ENCODE measurements at regions not wholly inside any gene's neighbourhood (a gene's known extent, or its start where the extent isn't known, plus 50 kb on each side); places are given as distances from the start of the nearest gene placed in this dataset.

- no peaks in the 10 kb centered on the region for H3K36me3 ChIP-seq (ENCODE audit: control insufficient read depth, insufficient read depth, low read length)
- H3K9me3 ChIP-seq (ENCODE audit: control insufficient read depth, low read length), result no peaks in the 10 kb centered on the region
- H3K4me3 ChIP-seq (ENCODE audit: extremely low read depth, insufficient read depth, low read length, poor library complexity, severe bottlenecking), result no peak overlapping the region
- no peaks in the 10 kb centered on the region for H3K4me1 ChIP-seq (ENCODE audit: control insufficient read depth, insufficient read depth, low read length, poor library complexity, severe bottlenecking)
- no CpG with 5 or more reads among the region's 1 CpG for WGBS, 2 experiments (ENCODE audit: insufficient coverage in 2 of 2)
- H3K27ac ChIP-seq (ENCODE audit: low read depth, low read length, severe bottlenecking), result no peak overlapping the region
Measured at GRCh38 chr18:30562231-30562630, 480.3 kb downstream of the DSC3 start.

GRCh38 chr18:30556112-30556511 lies 486.4 kb downstream of the DSC3 start:
- no peak overlapping the region for H3K27ac ChIP-seq (ENCODE audit: low read depth, low read length, severe bottlenecking)
- no peaks in the 10 kb centered on the region for H3K9me3 ChIP-seq (ENCODE audit: control insufficient read depth, low read length)
- H3K4me3 ChIP-seq (ENCODE audit: extremely low read depth, insufficient read depth, low read length, poor library complexity, severe bottlenecking), result no peak overlapping the region
- no peaks in the 10 kb centered on the region for H3K4me1 ChIP-seq (ENCODE audit: control insufficient read depth, insufficient read depth, low read length, poor library complexity, severe bottlenecking)
- H3K36me3 ChIP-seq (ENCODE audit: control insufficient read depth, insufficient read depth, low read length), result no peaks in the 10 kb centered on the region
- no CpG with 5 or more reads among the region's 11 CpGs for WGBS, 2 experiments (ENCODE audit: insufficient coverage in 2 of 2)

- Histone ChIP-seq H3K27ac (ENCODE audit: low read depth, low read length, severe bottlenecking) (no peak overlapping the region), H3K9me3 (ENCODE audit: control insufficient read depth, low read length) (no peaks in the 10 kb centered on the region), H3K36me3 (ENCODE audit: control insufficient read depth, insufficient read depth, low read length) (no peaks in the 10 kb centered on the region), H3K4me1 (ENCODE audit: control insufficient read depth, insufficient read depth, low read length, poor library complexity, severe bottlenecking) (no peaks in the 10 kb centered on the region), H3K4me3 (ENCODE audit: extremely low read depth, insufficient read depth, low read length, poor library complexity, severe bottlenecking) (no peak overlapping the region)
- 78 to 93% methylated on average over 2 to 3 of the region's 4 CpGs for WGBS, 2 experiments (ENCODE audit: insufficient coverage in 2 of 2)
Measured at GRCh38 chr18:30545393-30545792, 497.1 kb downstream of the DSC3 start.

DNA sequence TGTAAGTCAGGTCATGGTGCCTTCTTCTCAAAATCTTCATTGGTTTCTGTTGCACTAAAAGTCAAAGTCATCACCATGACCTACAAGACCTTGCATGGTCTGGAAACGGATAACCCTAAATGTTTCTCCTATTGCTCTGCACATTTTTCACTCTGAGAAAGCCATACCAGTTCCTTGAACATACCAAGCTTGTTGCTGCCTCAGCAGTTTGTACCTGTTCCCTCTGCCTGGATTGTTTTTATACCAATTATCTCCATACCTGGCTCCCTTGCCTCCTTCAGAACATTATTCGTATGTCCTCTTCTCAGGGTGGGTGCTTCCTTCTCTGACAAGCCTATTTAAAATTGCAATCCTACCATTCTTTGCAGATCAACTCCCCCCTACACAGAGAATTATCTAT lies 498.4 kb downstream of the DSC3 start:
- Histone ChIP-seq H3K36me3 (ENCODE audit: control insufficient read depth, insufficient read depth, low read length) (no peaks in the 10 kb centered on the region), H3K4me3 (ENCODE audit: extremely low read depth, insufficient read depth, low read length, poor library complexity, severe bottlenecking) (no peak overlapping the region), H3K4me1 (ENCODE audit: control insufficient read depth, insufficient read depth, low read length, poor library complexity, severe bottlenecking) (no peaks in the 10 kb centered on the region), H3K27ac (ENCODE audit: low read depth, low read length, severe bottlenecking) (no peak overlapping the region), H3K9me3 (ENCODE audit: control insufficient read depth, low read length) (no peaks in the 10 kb centered on the region)
- WGBS, 2 experiments (ENCODE audit: insufficient coverage in 2 of 2), result 81 to 89% methylated on average over 2 of the region's 2 CpGs

GRCh38 chr18:30533716-30534115 lies 508.8 kb downstream of the DSC3 start:
- no peak overlapping the region for H3K27ac ChIP-seq (ENCODE audit: low read depth, low read length, severe bottlenecking)
- no CpG with 5 or more reads among the region's 1 CpG for WGBS, 2 experiments (ENCODE audit: insufficient coverage in 2 of 2)
- H3K9me3 ChIP-seq (ENCODE audit: control insufficient read depth, low read length), result no peaks in the 10 kb centered on the region
- H3K36me3 ChIP-seq (ENCODE audit: control insufficient read depth, insufficient read depth, low read length), result no peaks in the 10 kb centered on the region
- H3K4me3 ChIP-seq (ENCODE audit: extremely low read depth, insufficient read depth, low read length, poor library complexity, severe bottlenecking), result no peak overlapping the region
- no peaks in the 10 kb centered on the region for H3K4me1 ChIP-seq (ENCODE audit: control insufficient read depth, insufficient read depth, low read length, poor library complexity, severe bottlenecking)

- H3K27ac ChIP-seq (ENCODE audit: low read depth, low read length, severe bottlenecking), result no peak overlapping the region
- no CpG with 5 or more reads among the region's 1 CpG for WGBS, 2 experiments (ENCODE audit: insufficient coverage in 2 of 2)
- H3K4me1 ChIP-seq (ENCODE audit: control insufficient read depth, insufficient read depth, low read length, poor library complexity, severe bottlenecking), result no peaks in the 10 kb centered on the region
- no peak overlapping the region for H3K4me3 ChIP-seq (ENCODE audit: extremely low read depth, insufficient read depth, low read length, poor library complexity, severe bottlenecking)
- H3K9me3 ChIP-seq (ENCODE audit: control insufficient read depth, low read length), result no peaks in the 10 kb centered on the region
- no peaks in the 10 kb centered on the region for H3K36me3 ChIP-seq (ENCODE audit: control insufficient read depth, insufficient read depth, low read length)
Measured at GRCh38 chr18:30527917-30528316, 514.6 kb downstream of the DSC3 start.

DNA sequence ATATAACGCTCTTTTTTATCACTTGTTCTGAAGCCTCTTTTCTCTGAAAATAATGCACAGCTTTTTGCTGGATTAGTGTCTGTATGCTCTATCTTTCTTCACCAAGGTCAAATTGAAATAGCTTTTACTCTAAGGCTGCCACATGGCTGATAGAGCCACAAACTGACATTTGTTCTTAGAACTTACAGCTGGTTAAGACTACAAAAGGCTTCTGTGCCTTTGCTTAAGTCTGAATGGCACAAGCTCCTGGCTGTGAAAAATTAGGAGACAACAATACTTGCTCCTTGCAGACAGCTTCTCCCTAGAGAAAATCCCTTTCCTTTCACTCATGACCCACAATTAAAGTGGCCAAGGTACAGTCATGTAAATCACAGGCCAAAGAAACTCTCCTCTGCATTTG lies 515.3 kb downstream of the DSC3 start:
- no peaks in the 10 kb centered on the region for H3K9me3 ChIP-seq (ENCODE audit: control insufficient read depth, low read length)
- no peaks in the 10 kb centered on the region for H3K4me1 ChIP-seq (ENCODE audit: control insufficient read depth, insufficient read depth, low read length, poor library complexity, severe bottlenecking)
- H3K4me3 ChIP-seq (ENCODE audit: extremely low read depth, insufficient read depth, low read length, poor library complexity, severe bottlenecking), result no peak overlapping the region
- H3K27ac ChIP-seq (ENCODE audit: low read depth, low read length, severe bottlenecking), result no peak overlapping the region
- no peaks in the 10 kb centered on the region for H3K36me3 ChIP-seq (ENCODE audit: control insufficient read depth, insufficient read depth, low read length)
- WGBS, 2 experiments (ENCODE audit: insufficient coverage in 2 of 2), result no CpG with 5 or more reads among the region's 1 CpG

- Histone ChIP-seq H3K36me3 (ENCODE audit: control insufficient read depth, insufficient read depth, low read length) (no peaks in the 10 kb centered on the region), H3K4me1 (ENCODE audit: control insufficient read depth, insufficient read depth, low read length, poor library complexity, severe bottlenecking) (no peaks in the 10 kb centered on the region), H3K9me3 (ENCODE audit: control insufficient read depth, low read length) (no peaks in the 10 kb centered on the region), H3K4me3 (ENCODE audit: extremely low read depth, insufficient read depth, low read length, poor library complexity, severe bottlenecking) (no peak overlapping the region), H3K27ac (ENCODE audit: low read depth, low read length, severe bottlenecking) (no peak overlapping the region)
- WGBS, 2 experiments (ENCODE audit: insufficient coverage in 2 of 2), result 75 to 76% methylated on average over 3 of the region's 4 CpGs
Measured at GRCh38 chr18:30522288-30522929, 520.1 kb downstream of the DSC3 start.

DNA sequence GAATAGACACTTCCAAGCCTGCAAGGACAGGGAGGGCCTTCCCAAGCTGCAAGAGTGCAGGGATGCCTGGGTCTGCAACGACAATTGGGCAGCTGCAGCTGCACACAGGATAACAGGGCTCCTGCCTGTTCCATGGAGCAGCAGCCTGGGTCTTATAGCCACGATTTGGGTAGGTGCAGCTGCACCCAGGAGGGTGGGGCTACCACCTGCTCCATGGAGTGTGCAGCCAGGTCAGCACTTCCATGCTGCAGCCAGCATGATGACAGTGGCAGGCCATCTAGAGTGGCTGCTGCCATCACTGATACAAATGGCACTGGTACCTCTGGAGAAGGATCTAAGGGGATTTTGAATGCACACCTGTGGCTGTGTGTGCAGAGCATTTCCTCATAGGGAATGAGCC lies 528.5 kb downstream of the DSC3 start:
- Histone ChIP-seq H3K4me3 (ENCODE audit: extremely low read depth, insufficient read depth, low read length, poor library complexity, severe bottlenecking) (no peak overlapping the region), H3K36me3 (ENCODE audit: control insufficient read depth, insufficient read depth, low read length) (no peaks in the 10 kb centered on the region), H3K4me1 (ENCODE audit: control insufficient read depth, insufficient read depth, low read length, poor library complexity, severe bottlenecking) (no peaks in the 10 kb centered on the region), H3K9me3 (ENCODE audit: control insufficient read depth, low read length) (no peaks in the 10 kb centered on the region), H3K27ac (ENCODE audit: low read depth, low read length, severe bottlenecking) (no peak overlapping the region)
- WGBS, 2 experiments (ENCODE audit: insufficient coverage in 2 of 2), result 35 to 36% methylated on average over 2 of the region's 2 CpGs

DNA sequence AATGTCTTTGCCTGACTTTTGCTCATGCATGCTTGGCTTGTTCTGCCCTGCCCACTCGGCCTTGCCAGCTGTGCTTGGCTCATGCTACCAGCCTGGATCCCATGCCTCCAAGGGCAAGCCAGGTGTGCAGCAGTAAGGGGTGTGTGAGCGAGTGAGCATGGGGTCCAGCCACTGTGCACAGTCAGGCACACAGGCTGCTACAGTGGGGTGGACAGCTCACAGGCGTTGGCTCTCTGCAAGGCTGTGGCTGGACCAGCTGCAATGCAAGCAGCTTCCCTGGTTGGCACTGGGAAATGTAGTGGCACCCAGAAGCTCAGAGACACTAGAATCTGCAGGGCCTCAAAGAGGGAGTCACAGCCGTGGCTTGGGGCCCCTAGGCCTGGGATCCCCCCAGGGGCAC lies 529.7 kb downstream of the DSC3 start:
- no peak overlapping the region for H3K27ac ChIP-seq (ENCODE audit: low read depth, low read length, severe bottlenecking)
- no peaks in the 10 kb centered on the region for H3K4me1 ChIP-seq (ENCODE audit: control insufficient read depth, insufficient read depth, low read length, poor library complexity, severe bottlenecking)
- H3K36me3 ChIP-seq (ENCODE audit: control insufficient read depth, insufficient read depth, low read length), result no peaks in the 10 kb centered on the region
- 74 to 83% methylated on average over 2 to 3 of the region's 4 CpGs for WGBS, 2 experiments (ENCODE audit: insufficient coverage in 2 of 2)
- no peaks in the 10 kb centered on the region for H3K9me3 ChIP-seq (ENCODE audit: control insufficient read depth, low read length)
- H3K4me3 ChIP-seq (ENCODE audit: extremely low read depth, insufficient read depth, low read length, poor library complexity, severe bottlenecking), result no peak overlapping the region

- H3K36me3 ChIP-seq (ENCODE audit: control insufficient read depth, insufficient read depth, low read length), result no peaks in the 10 kb centered on the region
- H3K4me1 ChIP-seq (ENCODE audit: control insufficient read depth, insufficient read depth, low read length, poor library complexity, severe bottlenecking), result no peaks in the 10 kb centered on the region
- no CpG with 5 or more reads among the region's 2 CpGs for WGBS, 2 experiments (ENCODE audit: insufficient coverage in 2 of 2)
- no peak overlapping the region for H3K4me3 ChIP-seq (ENCODE audit: extremely low read depth, insufficient read depth, low read length, poor library complexity, severe bottlenecking)
- no peak overlapping the region for H3K27ac ChIP-seq (ENCODE audit: low read depth, low read length, severe bottlenecking)
- no peaks in the 10 kb centered on the region for H3K9me3 ChIP-seq (ENCODE audit: control insufficient read depth, low read length)
Measured at GRCh38 chr18:30510882-30511281, 531.7 kb downstream of the DSC3 start.
